ENCODE measurements at regions not wholly inside any gene's neighbourhood (a gene's known extent, or its start where the extent isn't known, plus 50 kb on each side); places are given as distances from the start of the nearest gene placed in this dataset.

DNA sequence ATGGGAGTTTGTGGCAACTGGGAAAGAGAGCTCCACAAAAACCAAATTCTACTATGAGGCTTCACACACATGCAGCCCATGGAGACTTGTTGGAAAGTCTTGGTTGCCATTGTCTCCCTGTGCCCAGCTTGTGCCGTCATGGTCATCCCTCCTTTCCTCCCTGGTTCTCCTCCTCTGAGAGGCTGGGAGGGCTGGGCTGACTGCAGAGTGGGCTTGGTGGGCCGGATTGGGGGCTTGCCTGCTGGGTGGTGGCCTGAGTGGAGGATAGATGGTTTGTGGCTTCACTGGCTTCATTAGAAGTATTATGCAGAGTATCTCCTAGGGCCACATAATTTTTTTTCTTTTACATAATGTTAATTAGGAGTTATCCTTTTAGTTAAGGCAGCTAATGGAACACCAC lies 52.3 kb upstream of the IRX2 start:
- H3K27me3 Mint-ChIP-seq (ENCODE audit: low read depth in 3 of 3) = no peaks in the 10 kb centered on the region
- Histone ChIP-seq H3K36me3 (replicated peaks in 1 of 2; ENCODE audit: control insufficient read depth in 1 of 2, insufficient read depth in 2 of 2, low read length in 2 of 2) (no peaks in the 10 kb centered on the region), H2AFZ (ENCODE audit: insufficient read depth, low read depth, low read length, poor library complexity, severe bottlenecking) (no peak overlapping the region), H3K4me1 (ENCODE audit: control insufficient read depth in 1 of 2, insufficient read depth in 2 of 2, low read length in 2 of 2) (no peaks in the 10 kb centered on the region), H3K9ac (ENCODE audit: insufficient read depth, low read length, poor library complexity, severe bottlenecking) (no peak overlapping the region), H4K20me1 (ENCODE audit: insufficient read depth, low read length) (no peaks in the 10 kb centered on the region), H3K4me3 (replicated peaks in 1 of 3; ENCODE audit: low read depth in 2 of 3, low read length in 3 of 3) (no peak overlapping the region), H3K9me3 (replicated peaks in 1 of 2; ENCODE audit: control insufficient read depth in 1 of 2, insufficient read depth in 1 of 2, low read length in 2 of 2) (peaks cover 7 to 15% of the 10 kb centered on the region in 2 donors), H3K79me2 (ENCODE audit: insufficient read depth, low read length) (no peaks in the 10 kb centered on the region), H3K4me2 (replicated peaks; ENCODE audit: extremely low read depth, low read length, poor library complexity, severe bottlenecking) (no peak overlapping the region), H3K27ac (ENCODE audit: low read depth in 1 of 2, low read length in 2 of 2) (no peak overlapping the region), H3K27me3 (ENCODE audit: control insufficient read depth in 2 of 2, insufficient read depth in 2 of 2, low read length in 2 of 2) (no peaks in the 10 kb centered on the region)
- peaks cover 0 to 20% (median 4%) of the 10 kb centered on the region in 7 donors for H3K9me3 Mint-ChIP-seq
- intact Hi-C loops (cut with micrococcal nuclease) = no loop called here
- TF ChIP-seq, protein P1, sequence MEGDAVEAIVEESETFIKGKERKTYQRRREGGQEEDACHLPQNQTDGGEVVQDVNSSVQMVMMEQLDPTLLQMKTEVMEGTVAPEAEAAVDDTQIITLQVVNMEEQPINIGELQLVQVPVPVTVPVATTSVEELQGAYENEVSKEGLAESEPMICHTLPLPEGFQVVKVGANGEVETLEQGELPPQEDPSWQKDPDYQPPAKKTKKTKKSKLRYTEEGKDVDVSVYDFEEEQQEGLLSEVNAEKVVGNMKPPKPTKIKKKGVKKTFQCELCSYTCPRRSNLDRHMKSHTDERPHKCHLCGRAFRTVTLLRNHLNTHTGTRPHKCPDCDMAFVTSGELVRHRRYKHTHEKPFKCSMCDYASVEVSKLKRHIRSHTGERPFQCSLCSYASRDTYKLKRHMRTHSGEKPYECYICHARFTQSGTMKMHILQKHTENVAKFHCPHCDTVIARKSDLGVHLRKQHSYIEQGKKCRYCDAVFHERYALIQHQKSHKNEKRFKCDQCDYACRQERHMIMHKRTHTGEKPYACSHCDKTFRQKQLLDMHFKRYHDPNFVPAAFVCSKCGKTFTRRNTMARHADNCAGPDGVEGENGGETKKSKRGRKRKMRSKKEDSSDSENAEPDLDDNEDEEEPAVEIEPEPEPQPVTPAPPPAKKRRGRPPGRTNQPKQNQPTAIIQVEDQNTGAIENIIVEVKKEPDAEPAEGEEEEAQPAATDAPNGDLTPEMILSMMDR (IDR thresholded peaks at IDR 0.05) = no peak
- no CpG with 5 or more reads among the region's 2 CpGs for WGBS (ENCODE audit: insufficient coverage)
- no peak overlapping the region for H3K4me3 Mint-ChIP-seq
- no peak for DNase-seq
- no peaks in the 10 kb centered on the region for H3K4me1 Mint-ChIP-seq
- H3K27ac Mint-ChIP-seq = no peak overlapping the region
- H3K36me3 Mint-ChIP-seq = no peaks in the 10 kb centered on the region

DNA sequence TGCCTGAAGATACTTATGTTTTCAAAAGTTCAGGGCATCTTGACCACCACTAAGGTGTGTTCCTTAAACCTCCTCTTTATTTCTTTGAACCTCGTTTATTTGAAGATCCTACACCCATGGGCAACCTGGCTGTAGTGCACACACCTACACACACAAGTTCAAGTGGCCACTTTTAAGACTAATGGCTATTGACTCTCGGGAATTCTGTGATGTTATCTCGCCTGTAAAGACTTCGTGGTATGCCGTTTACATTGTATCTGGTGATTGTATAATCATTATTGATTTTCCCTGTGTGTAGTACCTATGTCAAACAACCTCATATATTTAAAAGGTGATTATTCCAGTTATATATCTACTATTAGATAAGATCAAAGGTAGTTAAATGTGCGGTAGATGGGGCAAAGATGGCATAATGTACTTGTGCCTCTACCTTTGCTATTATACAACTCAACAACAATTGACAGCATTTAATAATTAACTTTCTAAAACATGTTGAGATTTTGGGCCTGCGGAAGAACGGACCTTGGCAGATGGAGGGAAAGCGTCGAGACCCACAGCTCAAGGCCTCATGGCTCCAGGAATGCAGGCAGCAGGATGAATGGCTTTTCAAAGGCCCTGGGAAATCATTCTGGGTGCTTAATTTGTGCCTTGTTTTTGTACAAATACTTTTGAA lies 51.4 kb upstream of the IRX2 start:
- Histone ChIP-seq H3K27ac (ENCODE audit: low read depth in 1 of 2, low read length in 2 of 2) (no peak overlapping the region), H3K79me2 (ENCODE audit: insufficient read depth, low read length) (no peaks in the 10 kb centered on the region), H3K4me3 (replicated peaks in 1 of 3; ENCODE audit: low read depth in 2 of 3, low read length in 3 of 3) (no peak overlapping the region), H3K9ac (ENCODE audit: insufficient read depth, low read length, poor library complexity, severe bottlenecking) (no peak overlapping the region), H3K9me3 (replicated peaks in 1 of 2; ENCODE audit: control insufficient read depth in 1 of 2, insufficient read depth in 1 of 2, low read length in 2 of 2) (peaks cover 7 to 13% of the 10 kb centered on the region in 2 donors), H3K4me2 (replicated peaks; ENCODE audit: extremely low read depth, low read length, poor library complexity, severe bottlenecking) (no peak overlapping the region), H4K20me1 (ENCODE audit: insufficient read depth, low read length) (no peaks in the 10 kb centered on the region), H3K4me1 (ENCODE audit: control insufficient read depth in 1 of 2, insufficient read depth in 2 of 2, low read length in 2 of 2) (no peaks in the 10 kb centered on the region), H2AFZ (ENCODE audit: insufficient read depth, low read depth, low read length, poor library complexity, severe bottlenecking) (no peak overlapping the region), H3K36me3 (replicated peaks in 1 of 2; ENCODE audit: control insufficient read depth in 1 of 2, insufficient read depth in 2 of 2, low read length in 2 of 2) (no peaks in the 10 kb centered on the region), H3K27me3 (ENCODE audit: control insufficient read depth in 2 of 2, insufficient read depth in 2 of 2, low read length in 2 of 2) (no peaks in the 10 kb centered on the region)
- Mint-ChIP-seq H3K27me3 (ENCODE audit: low read depth in 3 of 3) (no peaks in the 10 kb centered on the region), H3K27ac (no peak overlapping the region), H3K9me3 (peaks cover 0 to 12% (median 2%) of the 10 kb centered on the region in 7 donors), H3K4me1 (no peaks in the 10 kb centered on the region), H3K4me3 (no peak overlapping the region), H3K36me3 (no peaks in the 10 kb centered on the region)
- TF ChIP-seq, protein P1 (IDR thresholded peaks at IDR 0.05) = no peak
- 92% methylated on average over 5 of the region's 10 CpGs for WGBS (ENCODE audit: insufficient coverage)
- no peak for DNase-seq
- intact Hi-C loops (cut with micrococcal nuclease) = no loop called here
